NOMO-1 treated with DMSO at 0.1 percent for 48 hours (cell line): ENCODE measurements at regions not wholly inside any gene's neighbourhood (a gene's known extent, or its start where the extent isn't known, plus 50 kb on each side); places are given as distances from the start of the nearest gene placed in this dataset.

Experiments used
- DNase-seq: peaks from one replicate; lab custom pipeline; 2025; ENCODE audit not compliant: unreplicated experiment; lab: John Stamatoyannopoulos, UW

DNA sequence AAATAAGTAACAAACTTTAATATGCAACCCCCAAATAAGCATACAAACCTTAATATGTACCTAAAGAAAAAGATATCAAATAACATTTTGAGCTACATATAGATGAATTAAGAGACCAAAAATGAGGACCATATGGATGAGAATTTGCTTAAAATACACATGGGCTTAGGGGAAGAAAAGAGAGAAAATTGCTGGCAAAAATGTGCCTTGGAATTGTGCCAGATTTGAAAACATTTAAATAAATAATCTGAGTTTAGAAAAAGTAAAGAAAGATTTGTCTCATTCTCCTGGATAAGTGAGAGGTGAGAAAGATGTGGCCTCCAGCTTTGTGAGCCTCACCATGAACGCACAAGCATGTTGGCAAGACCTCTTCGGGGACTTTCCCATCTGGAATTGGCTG lies 372.6 kb downstream of the SOX11 start:
- DNase-seq = no peak

DNA sequence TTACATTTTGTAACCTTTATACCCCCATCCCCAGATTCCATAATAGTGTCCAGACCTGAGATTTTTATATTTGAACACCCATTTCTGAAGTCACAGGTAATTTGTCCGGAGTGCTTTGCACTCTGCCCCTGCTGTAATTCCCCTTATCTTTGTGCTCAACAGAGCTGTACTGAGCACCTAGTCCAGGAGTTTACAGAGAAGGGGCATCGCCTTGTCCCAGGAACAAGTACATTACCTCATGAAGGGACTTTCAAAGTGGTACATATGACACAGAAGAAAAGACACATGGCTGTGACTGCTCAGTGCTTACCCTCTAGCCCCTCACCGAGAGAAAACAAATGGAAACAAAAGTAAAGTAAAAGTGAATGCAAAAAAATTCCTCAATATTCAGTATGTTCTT lies 373.5 kb downstream of the SOX11 start:
- no peak for DNase-seq

DNA sequence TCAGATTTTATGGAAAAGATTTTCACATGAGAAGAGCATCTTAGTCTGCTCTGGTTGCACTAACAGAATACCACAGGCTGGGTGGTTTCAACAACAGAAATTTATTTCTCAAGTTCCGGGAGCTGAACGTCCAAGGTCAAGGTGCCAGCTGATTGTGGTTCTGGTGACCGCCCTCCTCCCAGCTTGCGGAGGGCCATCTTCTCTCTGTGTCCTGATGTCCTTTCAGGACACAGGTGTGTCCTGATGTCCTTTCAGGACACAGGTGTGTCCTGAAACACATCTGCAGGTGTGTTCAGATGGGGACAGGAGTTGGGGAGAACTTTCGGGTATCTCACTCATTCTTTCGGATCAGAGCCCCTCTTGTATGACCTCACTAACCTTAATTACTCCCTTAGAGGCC lies 374.9 kb downstream of the SOX11 start:
- no peak for DNase-seq

DNA sequence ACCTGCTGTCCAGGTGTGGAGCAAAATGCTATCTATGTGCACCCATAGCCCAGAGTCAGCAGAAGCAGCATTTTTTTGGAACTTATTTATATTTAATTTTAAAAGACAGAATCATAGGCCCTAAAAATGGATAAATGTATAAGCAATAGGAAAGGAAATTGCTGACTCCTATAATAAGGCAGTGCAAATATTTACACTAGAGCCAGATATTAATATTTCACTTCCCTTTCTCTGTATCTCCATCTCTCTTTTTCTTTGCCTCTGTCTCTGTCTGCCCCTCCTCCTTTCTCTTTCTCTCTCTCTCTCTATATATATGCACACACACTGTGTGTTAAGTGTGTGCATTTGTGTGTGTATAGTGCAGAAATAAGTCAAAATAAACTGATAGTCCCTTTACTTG lies 375.6 kb downstream of the SOX11 start:
- DNase-seq = no peak

DNA sequence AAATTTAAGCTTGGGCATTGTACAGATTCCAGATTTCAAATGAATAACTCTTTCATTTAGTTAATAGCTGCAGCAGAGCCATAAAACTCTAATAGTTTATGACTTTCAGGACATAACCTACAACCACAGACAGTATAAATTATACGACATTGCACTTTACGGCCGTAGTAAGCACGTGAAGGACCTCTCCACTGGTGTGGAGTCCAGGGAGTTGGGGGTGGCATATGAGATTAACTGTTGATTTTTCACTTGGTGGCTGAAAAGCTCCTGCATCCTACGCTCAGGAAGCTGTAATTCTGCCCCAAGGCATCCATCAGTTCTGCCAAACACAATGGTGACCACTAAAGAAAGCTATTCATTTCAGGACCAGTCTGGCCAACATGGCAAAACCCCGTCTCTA lies 376.2 kb downstream of the SOX11 start:
- DNase-seq = no peak

DNA sequence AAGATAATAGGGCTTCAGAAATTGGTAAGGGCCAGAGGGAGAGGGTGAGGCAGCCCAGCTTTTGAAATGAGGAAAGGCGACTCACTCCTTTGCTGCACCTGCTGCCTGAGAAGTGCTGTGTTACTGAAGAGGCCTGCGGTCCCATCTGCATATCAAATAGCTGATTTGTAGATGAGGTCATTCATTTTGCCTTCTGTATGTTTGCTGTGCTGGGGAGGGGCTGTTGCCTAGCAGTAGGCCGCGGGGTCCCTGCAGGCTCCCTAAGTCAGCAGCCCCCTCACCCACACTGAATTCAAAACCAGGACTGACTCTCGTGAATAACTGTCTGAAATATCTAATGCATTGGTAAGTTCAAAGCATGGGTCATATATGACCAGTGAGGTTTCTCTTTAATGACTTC lies 377.2 kb downstream of the SOX11 start:
- no peak for DNase-seq

DNA sequence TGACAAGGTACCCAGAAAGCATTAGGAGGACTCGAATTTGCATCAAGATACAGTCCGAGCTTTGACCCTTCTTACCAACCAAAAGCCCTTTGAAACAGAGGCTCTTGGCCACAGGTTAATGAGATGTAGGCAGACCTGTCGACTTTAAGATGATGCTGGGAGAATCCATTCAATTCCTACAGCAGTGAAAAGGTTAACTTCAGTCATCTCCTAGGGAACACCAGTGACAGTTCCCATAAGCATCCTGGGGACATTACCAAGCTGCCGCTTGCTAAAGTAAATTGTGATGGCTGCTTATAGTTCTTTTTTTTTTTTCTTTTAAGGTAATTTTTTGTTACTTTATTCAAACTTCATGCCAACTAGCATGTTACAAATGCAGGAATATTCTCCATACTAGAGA lies 379.3 kb downstream of the SOX11 start:
- no peak for DNase-seq

DNA sequence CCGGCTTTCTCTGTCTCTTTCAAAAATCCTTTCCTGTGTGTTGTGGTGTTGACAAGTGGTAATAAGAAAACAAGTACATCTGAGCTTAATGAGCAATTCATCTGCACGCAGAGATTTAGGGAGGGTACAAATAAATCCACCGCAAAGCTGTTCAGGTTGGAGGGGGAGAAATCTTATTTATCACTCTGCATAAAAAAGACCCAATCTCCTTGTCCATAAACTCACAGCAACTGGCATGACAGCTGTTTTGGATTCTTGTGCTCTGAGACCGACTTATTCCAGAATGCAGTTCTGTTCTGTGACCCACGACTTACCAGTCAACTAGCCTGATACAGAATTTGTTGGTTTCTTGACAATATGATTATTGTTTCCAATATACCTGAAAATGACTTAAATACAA lies 380.1 kb downstream of the SOX11 start:
- no peak for DNase-seq

DNA sequence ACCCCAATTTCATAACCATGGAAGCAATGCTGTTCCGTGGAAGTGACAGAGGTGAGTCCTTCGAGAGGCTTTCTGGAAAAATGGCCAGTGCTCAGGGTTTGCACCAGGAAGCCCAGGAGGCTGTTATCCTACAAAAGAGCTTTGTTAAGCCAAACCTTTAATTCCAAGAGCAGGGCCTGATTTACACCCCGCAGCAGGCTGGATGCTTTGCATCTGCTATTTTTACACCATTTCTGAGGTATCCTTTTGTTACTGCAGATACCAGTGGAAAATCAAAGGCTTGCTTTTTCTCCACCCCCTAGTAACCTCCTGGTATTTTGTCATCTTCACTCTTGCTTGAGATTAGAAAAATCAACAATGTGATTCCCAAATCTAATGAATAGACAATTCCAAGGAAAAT lies 380.6 kb downstream of the SOX11 start:
- DNase-seq = no peak

DNA sequence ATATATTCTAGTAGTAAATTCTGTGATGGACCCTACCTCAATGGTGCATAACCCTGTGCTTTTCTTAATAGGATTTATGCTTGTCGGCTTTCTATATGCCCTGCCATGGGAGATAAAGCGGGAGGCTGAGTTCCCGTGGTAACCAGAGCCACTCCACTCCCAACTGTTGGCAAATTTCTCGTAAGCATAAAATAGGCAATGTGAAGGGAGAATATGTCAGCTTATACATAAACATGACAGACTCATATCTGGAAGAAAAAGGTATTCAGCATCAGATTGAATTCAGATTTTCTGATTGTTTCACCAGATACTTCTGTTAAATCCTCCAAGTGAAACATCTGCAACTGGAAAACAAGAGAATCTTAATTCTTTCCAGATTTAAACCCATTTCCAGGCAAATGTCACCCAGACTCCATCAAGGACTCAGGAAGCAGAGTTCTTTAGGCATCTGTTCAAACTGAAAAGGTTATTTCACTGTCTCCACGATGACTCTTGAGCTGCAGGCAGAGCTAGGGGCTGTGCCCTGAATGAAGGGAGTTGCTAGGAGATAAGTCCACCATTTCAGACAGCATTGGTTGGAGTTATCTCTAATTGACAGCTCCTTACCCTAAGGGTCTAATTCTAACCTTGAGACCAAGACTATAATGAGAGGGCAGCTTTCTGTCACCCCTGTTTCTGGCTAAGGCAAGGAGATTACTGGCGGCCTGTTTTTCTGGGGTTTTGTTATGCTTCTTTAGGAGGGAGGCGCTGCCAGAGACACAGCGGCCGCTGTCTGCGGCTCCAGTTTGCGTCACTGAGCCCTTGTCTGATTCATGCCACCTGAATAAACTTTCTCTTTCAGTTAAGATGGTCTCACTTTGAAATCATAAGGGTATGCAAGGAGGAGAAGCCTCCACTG lies 381.3 kb downstream of the SOX11 start:
- DNase-seq = no peak

DNA sequence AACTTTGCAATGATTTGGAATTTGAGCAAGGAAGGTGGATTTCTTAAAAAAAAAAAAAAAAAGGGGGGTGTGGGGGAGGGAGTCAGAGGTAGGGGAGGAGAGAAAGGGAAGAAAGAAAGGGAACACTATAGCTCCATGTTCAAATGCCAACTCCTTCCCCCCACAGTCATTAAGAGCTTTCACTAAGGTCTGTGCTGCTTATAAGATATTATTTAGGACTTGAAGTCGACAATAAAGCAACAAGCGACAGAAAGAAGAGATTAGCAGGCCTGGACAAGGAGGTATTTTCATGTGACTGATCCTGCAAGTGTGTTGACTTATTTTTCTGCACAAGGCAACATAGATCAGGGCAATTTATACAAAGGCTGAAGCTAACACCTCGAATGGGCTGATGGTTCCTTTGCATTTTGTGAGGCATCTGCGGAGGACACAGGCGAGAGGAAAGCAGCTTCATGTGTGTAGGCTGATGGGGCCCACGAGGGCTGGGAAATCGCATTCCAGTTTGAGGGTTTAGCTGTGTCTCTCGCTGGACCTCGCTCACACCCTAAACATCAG lies 382.0 kb downstream of the SOX11 start:
- DNase-seq = no peak

DNA sequence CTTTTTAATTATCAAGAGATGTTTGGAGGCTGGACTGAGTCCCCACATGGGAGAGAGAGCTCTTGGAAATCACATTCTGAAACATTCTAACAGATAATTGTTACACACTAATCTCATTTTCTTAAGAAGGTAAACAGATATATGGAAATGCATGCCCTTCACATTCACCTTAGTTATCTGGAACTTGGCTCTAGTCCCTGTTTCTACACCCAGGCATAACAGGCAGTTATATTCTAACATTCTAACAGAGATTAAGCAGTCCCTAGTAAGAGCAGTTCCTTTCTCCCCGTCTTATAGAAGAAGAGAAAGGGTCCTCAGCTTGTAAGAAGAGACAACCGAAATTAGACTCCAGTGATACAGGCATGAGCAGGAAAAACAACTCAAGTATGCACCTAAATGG lies 385.4 kb downstream of the SOX11 start:
- DNase-seq = no peak

DNA sequence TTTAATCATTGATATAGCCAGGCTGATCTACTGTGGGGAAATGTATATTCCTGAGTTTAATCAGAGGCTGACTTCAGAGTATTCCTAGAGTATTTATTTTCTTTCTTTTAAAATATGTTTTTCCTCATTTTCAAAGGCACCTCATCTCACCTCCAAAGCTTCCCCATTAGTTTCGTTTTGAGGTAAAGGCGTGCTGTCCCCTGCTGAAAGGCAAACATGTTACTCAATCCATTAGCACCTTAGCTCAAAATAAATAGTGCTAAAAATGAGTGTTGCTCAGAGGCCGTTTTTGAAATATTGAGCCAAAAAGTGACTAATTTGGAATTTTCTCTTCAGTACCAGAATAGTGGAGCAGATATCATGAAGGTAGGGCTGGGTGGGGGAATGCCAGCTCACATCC lies 386.2 kb downstream of the SOX11 start:
- DNase-seq = no peak

DNA sequence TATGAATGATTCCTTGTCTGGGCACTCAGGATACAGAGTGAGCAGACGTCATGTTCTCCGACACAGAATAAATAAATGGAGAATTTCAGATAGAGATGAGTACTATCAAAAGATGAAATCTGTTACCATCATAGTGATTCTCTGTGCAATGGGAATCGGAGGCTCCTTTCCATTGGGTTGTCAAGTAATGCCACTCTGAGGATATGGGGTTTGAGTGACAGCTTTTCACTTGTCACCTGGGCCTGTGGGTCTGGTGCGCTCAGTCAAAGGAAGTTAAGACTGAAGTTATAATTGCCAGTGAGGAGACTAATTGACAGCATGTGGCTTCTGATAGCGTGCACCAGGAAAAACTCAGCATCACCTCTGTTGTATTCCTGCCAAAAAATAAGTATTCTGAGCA lies 387.2 kb downstream of the SOX11 start:
- no peak for DNase-seq

DNA sequence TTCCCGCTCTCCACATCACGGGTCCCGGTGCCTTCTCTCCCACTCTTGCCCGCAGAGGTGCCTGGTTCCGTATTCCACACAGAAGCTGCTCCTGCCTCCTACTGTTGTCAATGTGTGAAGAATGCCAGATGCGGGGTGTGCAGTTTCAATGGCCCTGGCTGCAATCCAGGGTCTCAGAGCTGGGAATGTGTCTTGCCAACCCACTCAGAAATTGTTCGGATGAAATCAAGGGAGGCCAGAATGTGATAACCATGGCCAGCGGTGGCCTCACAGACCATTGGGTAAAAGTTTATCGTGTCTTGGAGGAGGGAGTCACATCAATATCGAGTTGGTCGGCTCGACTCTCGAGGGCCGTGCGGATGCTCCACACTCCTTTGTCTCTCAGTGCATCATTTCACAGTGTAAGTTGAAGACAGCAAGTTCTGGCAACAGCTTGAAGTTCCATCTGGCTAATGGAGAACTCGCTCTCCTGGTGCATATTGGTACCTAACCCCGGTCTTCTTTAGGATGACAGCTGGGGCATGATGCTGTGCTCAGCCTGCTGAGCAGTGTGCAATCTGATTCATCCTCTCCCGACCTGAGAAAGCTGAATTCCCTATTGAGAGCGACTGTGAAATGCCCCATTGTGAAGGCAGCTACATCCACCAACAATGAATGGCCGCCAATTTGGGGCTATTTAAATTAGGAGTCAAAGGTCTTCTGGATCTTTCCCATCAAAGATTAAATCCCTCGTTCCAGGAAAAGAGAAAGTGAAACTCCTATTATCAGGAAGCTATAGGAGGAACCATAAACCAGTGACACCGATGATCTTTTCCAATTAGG lies 389.0 kb downstream of the SOX11 start:
- no peak for DNase-seq

DNA sequence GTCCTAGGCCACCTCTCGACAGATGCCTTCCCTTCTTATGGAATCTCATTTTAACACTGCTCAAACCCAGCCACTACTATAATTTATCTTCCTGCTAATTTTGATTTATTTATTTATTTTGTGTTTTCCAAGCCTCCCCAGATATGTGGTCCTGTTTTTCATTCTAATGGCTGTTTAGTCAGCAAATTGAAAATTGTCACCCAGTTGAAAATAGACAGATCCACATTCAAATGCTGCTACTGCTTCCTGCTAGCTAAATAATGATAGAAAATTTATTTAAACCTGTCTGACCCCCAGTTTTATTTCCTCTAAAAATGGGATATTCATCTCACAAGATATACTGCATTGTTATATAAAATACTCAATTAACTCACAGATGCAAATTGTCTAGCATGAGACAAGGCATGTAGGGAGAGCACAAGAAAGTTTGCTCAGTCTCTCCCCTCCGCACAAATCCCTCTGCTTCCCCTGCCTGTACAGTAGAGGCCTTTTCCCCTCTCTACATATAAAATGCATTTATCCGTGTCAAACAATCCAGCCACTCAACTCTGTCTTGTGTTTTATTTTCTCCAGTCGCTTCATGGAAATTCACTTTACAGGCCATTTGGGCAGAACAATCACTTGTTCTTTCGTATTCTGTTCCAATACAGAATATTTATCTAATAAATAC lies 389.9 kb downstream of the SOX11 start:
- no peak for DNase-seq

DNA sequence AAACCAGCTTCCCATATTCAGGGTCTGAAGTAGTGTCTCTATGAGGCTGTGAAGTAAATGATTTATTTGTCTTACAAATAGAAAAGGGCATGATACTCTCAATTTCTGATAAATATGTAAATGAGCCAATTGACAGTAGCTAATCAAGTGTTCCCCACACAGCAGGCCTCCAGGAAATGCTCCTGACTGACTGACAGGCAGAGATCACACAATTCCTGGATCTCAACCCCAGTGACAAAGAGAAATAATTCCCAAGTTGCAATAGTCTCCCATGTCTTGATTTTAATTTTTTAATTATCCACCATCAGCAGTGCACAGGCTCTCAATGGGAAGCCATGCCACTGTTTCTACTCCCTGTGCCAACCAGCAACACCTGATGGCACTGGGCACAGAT lies 390.4 kb downstream of the SOX11 start:
- no peak for DNase-seq

DNA sequence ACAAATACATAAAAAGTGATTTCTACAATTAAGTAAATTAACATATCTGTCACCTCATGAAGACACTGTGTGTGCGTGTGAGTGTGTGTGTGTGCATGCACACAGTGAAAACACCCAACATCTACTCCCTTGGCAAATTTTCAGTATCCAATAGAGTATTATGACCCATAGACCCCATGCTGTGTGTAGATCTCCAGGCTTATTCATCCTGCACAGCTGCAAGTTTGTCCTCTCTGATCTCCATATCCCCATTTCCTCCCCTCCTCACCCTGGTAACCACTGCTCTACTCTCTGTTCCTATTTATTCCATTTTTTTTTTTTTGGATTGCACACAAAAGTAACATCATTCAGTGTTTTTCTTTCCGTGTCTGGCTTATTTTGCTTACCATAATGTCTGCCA lies 391.0 kb downstream of the SOX11 start:
- DNase-seq = no peak

DNA sequence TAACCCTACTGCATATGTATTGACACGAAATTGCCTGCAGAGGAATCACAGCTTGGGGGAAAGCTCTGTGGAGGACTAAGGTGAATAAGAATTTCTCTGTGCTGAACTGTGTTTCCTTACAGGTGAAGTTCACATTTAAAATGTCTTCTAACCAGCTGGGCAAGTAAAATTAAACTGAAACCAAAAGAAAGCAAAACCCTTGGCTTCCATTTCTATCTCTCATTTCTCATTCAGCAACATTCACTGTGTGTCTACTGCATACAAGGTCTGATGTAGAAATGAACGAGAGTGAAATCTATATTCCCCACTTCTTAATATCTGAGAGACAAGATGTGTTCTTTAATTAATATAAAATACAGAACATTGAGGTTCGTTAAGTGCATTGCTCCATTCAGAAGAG lies 397.3 kb downstream of the SOX11 start:
- no peak for DNase-seq

DNA sequence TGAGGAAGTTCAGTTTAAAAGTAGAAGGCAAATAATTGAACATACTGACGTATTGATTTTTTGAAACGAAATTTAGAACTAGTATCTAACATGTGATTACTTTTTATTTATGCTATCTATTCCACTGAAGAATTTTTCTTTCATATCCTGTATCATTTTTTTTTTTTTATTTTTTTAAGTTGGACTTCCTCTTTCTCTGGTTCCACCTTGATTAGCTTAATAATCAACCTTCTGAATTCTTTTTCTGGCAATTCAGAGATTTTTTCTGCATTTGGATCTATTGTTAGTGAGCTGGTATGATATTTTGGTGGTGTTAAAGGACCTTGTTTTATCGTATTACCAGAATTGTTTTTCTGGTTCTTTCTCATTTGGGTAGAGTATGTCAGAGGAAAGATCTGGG lies 411.2 kb downstream of the SOX11 start:
- DNase-seq = no peak

DNA sequence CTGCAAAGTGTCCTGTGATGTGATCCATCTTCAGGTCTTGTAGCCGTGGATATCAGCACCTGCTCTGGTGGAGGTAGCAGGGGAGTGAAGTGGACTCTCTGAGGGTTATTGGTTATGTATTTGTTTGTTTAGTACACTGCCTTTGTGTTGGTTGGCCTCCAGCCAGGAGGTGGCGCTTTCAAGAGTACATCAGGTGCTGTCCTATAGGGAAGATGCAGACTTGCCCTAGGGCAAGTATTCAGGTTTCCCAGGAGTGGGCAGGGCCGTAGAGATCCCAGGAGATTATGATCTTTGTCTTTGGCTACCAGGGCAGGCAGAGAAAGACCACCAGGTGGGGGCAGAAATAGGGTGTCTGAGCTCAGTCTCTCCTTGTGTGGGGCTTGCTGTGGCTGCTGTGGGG lies 411.8 kb downstream of the SOX11 start:
- DNase-seq = no peak

DNA sequence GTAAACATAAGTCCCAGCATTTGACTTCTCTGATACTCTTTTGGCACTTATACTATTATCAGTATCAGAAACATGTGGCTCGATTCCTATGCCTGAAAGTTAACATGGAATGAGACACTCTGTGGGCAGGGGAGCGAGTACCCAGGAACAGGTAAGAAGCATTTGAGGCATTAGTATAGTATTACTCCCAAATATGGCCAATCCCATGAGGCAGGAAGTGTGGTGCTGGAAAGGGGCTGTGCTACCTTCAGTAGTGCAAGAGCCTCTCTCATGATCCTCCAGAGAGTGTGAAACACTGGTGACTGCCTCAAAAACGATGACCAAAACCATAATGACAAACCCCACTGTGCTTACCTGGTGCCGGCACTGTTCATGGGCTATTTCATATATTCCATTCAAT lies 415.1 kb downstream of the SOX11 start:
- DNase-seq = no peak
